NB4 (cell line): ENCODE measurements at regions not wholly inside any gene's neighbourhood (a gene's known extent, or its start where the extent isn't known, plus 50 kb on each side); places are given as distances from the start of the nearest gene placed in this dataset.

Source experiments
- MYC ChIP-seq: IDR thresholded peaks from 2 replicates; pipeline ENCODE4 v1.6.1; 2011; ENCODE audit warnings: low read depth, low read length
- POLR2A ChIP-seq: IDR thresholded peaks from 2 replicates; pipeline ENCODE4 v1.6.1; 2011; ENCODE audit warnings: mild to moderate bottlenecking; ENCODE audit not compliant: insufficient read length; ENCODE audit errors: extremely low read depth
- TF ChIP-seq, protein P1 (sequence below): IDR thresholded peaks from one replicate; pipeline ENCODE4 v1.5.1; 2012; ENCODE audit warnings: low read depth, low read length

- TF ChIP-seq, protein P1, sequence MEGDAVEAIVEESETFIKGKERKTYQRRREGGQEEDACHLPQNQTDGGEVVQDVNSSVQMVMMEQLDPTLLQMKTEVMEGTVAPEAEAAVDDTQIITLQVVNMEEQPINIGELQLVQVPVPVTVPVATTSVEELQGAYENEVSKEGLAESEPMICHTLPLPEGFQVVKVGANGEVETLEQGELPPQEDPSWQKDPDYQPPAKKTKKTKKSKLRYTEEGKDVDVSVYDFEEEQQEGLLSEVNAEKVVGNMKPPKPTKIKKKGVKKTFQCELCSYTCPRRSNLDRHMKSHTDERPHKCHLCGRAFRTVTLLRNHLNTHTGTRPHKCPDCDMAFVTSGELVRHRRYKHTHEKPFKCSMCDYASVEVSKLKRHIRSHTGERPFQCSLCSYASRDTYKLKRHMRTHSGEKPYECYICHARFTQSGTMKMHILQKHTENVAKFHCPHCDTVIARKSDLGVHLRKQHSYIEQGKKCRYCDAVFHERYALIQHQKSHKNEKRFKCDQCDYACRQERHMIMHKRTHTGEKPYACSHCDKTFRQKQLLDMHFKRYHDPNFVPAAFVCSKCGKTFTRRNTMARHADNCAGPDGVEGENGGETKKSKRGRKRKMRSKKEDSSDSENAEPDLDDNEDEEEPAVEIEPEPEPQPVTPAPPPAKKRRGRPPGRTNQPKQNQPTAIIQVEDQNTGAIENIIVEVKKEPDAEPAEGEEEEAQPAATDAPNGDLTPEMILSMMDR = no peak
- no peak for TF ChIP-seq MYC
- no peak for TF ChIP-seq POLR2A
Observed at GRCh38 chr5:105794578-105794977, 1876.2 kb downstream of the EFNA5 start.
